ENCODE measurements at regions not wholly inside any gene's neighbourhood (a gene's known extent, or its start where the extent isn't known, plus 50 kb on each side); places are given as distances from the start of the nearest gene placed in this dataset.

DNA sequence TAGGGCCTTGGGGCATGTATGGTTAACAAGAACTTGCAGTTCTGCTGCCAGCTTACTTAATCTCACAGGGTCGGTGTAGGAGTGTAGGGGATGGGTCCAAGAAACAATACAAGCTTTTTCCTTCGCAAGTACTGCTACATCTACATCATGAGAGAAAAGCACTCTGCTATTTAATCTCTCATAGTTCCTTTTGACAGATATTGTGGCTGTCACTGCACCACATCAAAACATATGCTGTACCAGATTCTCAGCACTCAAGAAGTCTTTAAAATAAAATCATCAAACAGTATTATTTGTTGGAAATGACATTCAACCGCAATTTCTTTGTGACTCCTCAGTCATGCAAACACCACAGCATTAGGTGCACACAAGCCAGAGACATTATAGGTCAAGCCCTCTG lies 215.5 kb upstream of the BMP4 start:
- TF ChIP-seq, protein P1, sequence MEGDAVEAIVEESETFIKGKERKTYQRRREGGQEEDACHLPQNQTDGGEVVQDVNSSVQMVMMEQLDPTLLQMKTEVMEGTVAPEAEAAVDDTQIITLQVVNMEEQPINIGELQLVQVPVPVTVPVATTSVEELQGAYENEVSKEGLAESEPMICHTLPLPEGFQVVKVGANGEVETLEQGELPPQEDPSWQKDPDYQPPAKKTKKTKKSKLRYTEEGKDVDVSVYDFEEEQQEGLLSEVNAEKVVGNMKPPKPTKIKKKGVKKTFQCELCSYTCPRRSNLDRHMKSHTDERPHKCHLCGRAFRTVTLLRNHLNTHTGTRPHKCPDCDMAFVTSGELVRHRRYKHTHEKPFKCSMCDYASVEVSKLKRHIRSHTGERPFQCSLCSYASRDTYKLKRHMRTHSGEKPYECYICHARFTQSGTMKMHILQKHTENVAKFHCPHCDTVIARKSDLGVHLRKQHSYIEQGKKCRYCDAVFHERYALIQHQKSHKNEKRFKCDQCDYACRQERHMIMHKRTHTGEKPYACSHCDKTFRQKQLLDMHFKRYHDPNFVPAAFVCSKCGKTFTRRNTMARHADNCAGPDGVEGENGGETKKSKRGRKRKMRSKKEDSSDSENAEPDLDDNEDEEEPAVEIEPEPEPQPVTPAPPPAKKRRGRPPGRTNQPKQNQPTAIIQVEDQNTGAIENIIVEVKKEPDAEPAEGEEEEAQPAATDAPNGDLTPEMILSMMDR (IDR thresholded peaks at IDR 0.05; ENCODE audit: control extremely low read depth in 1 of 3, insufficient read depth in 1 of 3, low read depth in 1 of 3, low read length in 3 of 3), result no peak
- TF ChIP-seq TAF7 (optimal IDR thresholded peaks at IDR 0.05; ENCODE audit: borderline replicate concordance, low read depth, low read length), result no peak
- TF ChIP-seq KDM1A (IDR thresholded peaks at IDR 0.05; ENCODE audit: borderline replicate concordance, low read length), result no peak
- TF ChIP-seq TBP (IDR thresholded peaks at IDR 0.05; ENCODE audit: low read depth, low read length), result no peak
- no peak for TF ChIP-seq EP300 (IDR thresholded peaks at IDR 0.05; ENCODE audit: borderline replicate concordance in 1 of 2, low read depth in 2 of 2, low read length in 2 of 2)
- TF ChIP-seq KDM5A (IDR thresholded peaks at IDR 0.05; ENCODE audit: low read length), result no peak
- no peak for TF ChIP-seq POLR2A (IDR thresholded peaks at IDR 0.05; ENCODE audit: control extremely low read depth in 1 of 2, low read depth in 2 of 2, low read length in 2 of 2)
- TF ChIP-seq, protein P2, sequence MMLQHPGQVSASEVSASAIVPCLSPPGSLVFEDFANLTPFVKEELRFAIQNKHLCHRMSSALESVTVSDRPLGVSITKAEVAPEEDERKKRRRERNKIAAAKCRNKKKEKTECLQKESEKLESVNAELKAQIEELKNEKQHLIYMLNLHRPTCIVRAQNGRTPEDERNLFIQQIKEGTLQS (IDR thresholded peaks at IDR 0.05; ENCODE audit: insufficient read depth, low read depth, low read length), result no peak
- no peak for TF ChIP-seq EZH2 (IDR thresholded peaks at IDR 0.05; ENCODE audit: low read depth, low read length, severe bottlenecking)
- no peak for TF ChIP-seq POLR2AphosphoS5 (IDR thresholded peaks at IDR 0.05; ENCODE audit: low read depth, low read length)
- TF ChIP-seq EGR1 (IDR thresholded peaks at IDR 0.05; ENCODE audit: borderline replicate concordance, low read depth, low read length), result no peak
- no peak for TF ChIP-seq ZNF274 (IDR thresholded peaks at IDR 0.05; ENCODE audit: borderline replicate concordance, extremely low read depth, low read length)
